ENCODE measurements at regions not wholly inside any gene's neighbourhood (a gene's known extent, or its start where the extent isn't known, plus 50 kb on each side); places are given as distances from the start of the nearest gene placed in this dataset.
A peak's percentile ranks its signal among the peaks of the same experiment; 100 is the strongest.

DNA sequence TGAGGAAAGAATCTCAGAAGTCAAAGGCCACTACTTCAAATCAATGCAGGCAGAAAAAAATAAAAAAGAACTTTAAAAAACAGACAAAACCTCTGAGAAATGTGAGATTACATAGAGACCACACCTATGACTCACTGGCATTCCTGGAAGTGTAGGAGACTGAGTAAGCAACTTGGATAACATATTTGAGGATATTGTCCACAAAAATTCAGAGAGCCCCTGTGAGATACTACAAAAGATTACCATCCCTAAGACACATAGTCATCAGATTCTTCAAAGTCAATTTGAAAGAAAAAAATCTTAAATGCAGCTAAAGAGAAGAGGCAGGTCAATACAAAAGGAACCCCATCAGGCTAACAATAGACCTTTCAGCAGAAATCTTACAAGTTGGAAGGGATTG, 887.3 kb downstream of the NTRK3 start:
- H3K4me3 ChIP-seq (replicated peaks; ENCODE audit: low read depth, low read length): no peak overlapping the region
- peak; percentile 90 for DNase-seq (ENCODE audit: extremely low read depth, low read depth)
- TF ChIP-seq, protein P1, sequence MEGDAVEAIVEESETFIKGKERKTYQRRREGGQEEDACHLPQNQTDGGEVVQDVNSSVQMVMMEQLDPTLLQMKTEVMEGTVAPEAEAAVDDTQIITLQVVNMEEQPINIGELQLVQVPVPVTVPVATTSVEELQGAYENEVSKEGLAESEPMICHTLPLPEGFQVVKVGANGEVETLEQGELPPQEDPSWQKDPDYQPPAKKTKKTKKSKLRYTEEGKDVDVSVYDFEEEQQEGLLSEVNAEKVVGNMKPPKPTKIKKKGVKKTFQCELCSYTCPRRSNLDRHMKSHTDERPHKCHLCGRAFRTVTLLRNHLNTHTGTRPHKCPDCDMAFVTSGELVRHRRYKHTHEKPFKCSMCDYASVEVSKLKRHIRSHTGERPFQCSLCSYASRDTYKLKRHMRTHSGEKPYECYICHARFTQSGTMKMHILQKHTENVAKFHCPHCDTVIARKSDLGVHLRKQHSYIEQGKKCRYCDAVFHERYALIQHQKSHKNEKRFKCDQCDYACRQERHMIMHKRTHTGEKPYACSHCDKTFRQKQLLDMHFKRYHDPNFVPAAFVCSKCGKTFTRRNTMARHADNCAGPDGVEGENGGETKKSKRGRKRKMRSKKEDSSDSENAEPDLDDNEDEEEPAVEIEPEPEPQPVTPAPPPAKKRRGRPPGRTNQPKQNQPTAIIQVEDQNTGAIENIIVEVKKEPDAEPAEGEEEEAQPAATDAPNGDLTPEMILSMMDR (IDR thresholded peaks at IDR 0.05; ENCODE audit: low read depth, low read length, missing control alignments): no peak

GRCh38 chr15:87368511-87368910, 888.0 kb downstream of the NTRK3 start:
- H3K4me3 ChIP-seq (replicated peaks; ENCODE audit: low read depth, low read length): no peak overlapping the region
- TF ChIP-seq, protein P1 (IDR thresholded peaks at IDR 0.05; ENCODE audit: low read depth, low read length, missing control alignments): no peak
- no peak for DNase-seq (ENCODE audit: extremely low read depth, low read depth)

DNA sequence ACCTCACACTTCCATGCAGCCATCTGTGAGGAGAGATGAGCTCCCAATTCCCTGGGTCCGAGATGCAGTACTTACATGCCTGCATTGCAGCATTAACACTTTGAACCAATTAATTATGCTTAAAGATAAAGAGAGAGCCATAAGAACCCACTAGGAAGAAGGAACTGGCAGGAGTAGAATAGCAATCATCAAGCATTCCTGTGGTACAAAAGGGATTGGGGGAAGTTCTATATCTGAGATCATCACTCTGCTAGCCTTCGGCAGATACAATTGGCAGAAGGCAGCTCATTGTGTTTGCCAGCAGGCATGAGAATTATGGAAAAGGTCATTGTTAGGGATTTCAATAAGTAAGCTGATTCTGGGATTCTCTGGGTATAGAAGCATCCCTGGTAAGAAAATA, 891.4 kb downstream of the NTRK3 start:
- no peak overlapping the region for H3K4me3 ChIP-seq (replicated peaks; ENCODE audit: low read depth, low read length)
- no peak for DNase-seq (ENCODE audit: extremely low read depth, low read depth)
- TF ChIP-seq, protein P1 (IDR thresholded peaks at IDR 0.05; ENCODE audit: low read depth, low read length, missing control alignments): no peak

DNA sequence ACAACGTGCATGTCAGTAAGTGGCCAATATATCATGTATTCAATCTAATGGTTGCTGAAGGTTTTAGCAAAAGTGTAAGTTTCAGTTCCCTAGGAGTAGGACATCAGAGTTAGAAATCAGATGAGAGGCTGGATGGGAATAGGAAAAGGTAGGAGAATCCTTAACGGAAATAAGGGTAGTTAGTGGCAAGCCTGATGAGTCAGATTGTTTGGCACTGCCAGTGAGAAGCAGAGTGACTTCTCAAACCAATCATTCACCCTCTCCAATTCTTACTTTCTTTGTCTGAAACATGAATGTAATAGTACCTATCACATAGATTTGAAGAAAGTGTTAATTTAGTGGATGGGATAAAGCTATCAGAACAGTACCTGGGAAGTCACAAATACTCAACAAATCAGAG, 894.0 kb downstream of the NTRK3 start:
- no peak for DNase-seq (ENCODE audit: extremely low read depth, low read depth)
- no peak overlapping the region for H3K4me3 ChIP-seq (replicated peaks; ENCODE audit: low read depth, low read length)
- TF ChIP-seq, protein P1 (IDR thresholded peaks at IDR 0.05; ENCODE audit: low read depth, low read length, missing control alignments): no peak

DNA sequence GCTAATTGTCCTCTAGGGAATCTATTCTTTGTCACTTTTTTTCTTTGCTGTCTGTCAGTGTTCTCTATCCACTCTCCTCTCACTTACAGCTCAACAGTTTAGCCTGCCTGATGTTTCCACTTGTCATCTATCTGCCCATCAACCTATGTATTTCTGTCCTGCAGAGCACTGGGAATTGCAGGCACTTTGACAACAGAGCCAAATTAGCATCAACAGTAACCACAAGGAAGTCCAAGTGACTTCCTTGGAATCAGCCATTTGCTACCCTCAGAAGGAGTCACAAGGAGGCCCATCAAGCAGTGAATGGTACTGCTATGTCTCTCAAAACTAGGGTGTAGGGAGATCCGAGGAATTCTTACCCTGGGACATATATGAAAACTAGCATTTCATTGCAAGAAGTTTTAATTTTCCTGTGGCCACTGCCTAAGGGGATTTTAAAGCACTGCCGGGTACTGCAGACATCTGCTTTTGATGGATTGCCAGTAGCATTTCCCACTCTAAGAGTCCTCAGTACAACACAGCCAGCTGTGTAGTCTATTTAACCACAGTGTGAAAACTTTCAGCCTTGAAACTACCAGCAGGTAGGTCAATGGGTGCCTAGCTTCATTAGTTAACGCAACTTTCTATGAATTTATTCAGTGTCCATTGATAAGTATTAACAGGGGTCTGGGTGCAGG, 898.8 kb downstream of the NTRK3 start:
- TF ChIP-seq, protein P1 (IDR thresholded peaks at IDR 0.05; ENCODE audit: low read depth, low read length, missing control alignments): no peak
- no peak for DNase-seq (ENCODE audit: extremely low read depth, low read depth)
- no peak overlapping the region for H3K4me3 ChIP-seq (replicated peaks; ENCODE audit: low read depth, low read length)

DNA sequence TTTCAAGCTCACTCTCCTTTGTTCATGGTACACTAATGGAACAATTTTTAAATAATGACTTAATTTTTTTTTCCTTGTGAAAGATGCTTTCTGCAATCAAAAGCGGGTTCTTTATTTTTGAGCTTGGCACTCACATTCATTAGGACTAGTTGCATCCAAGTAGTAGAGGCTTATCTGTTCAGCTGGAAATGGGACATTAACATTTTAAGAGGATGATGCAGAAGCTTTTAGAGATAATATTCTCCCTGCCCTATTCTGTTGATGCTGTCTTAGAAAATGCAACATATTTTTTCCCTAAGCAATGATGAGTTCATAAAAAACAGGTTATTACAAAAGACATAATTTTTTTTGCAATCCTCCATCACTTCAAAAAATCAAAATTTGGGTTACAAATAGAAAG, 900.6 kb downstream of the NTRK3 start:
- DNase-seq (ENCODE audit: extremely low read depth, low read depth): no peak
- TF ChIP-seq, protein P1 (IDR thresholded peaks at IDR 0.05; ENCODE audit: low read depth, low read length, missing control alignments): no peak

More for the DNA sequence above, 900.6 kb downstream of the NTRK3 start:
- H3K4me3 ChIP-seq (replicated peaks; ENCODE audit: low read depth, low read length): no peak overlapping the region
